ENCODE measurements at regions not wholly inside any gene's neighbourhood (a gene's known extent, or its start where the extent isn't known, plus 50 kb on each side); places are given as distances from the start of the nearest gene placed in this dataset.
"Not testable (repeated sequence)": the region's sequence is repeated elsewhere in the genome, so short reads cannot be mapped to it uniquely, and the experiment has no call there.

DNA sequence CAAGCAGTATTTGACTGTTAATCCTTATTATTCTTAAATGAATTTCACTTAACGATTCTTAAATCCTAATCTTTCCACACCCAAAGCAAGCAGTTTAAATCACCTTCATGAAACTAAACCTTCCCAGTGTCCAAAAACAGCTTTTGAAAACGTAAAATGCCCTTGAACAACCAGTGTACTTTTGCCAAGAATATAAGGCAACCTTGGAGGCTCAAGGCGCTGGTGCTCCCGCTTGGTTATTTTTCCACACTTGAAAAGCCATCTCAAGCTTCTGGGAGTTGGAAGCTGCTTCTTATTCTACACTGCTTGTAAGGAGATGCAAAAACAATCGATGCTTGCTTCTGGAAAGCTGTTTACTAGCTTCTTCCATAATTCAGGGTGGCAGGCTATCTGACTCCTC, 625.7 kb downstream of the HTR1B start:
- DNase-seq, result no peak

DNA sequence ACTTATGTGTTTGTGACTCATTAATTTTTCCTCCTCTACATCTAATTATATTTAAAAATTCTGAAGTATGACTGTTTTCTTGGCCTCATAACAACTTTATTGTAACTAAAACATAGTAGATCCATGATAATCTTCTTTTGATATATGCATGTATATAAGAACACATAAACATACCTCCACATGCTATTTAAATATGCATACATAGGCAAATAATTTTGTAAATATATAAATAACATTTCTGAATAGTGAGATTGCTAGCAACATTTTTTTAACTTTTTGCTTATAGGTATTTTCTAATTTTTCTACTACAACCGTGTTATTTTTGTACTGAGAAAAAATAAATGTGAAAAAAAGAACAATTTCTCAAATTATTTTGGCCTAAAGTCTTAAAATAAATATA, 627.6 kb downstream of the HTR1B start:
- no peak for DNase-seq

GRCh38 chr6:76835293-76835692, 628.0 kb downstream of the HTR1B start:
- no peak for DNase-seq

DNA sequence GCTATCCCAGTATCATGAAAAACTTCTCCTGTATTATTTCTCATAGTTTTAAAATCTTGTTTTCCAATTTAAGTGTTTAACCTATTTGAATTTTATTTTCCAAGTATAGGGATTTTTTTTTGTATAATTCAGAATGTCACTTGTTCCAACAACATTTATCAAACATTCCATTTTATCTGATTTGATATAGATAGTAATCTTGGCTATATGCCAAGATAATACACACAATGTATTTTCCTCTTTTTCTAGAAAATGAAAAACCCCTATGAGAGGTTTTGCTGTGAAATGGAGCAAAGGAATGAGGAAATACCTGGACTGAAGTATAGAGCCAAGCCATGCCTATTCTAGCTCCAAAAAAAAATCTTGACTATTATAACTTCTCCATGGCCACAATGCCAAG, 628.9 kb downstream of the HTR1B start:
- no peak for DNase-seq

- DNase-seq, result no peak
Observed at GRCh38 chr6:76831299-76831698, 632.0 kb downstream of the HTR1B start.

DNA sequence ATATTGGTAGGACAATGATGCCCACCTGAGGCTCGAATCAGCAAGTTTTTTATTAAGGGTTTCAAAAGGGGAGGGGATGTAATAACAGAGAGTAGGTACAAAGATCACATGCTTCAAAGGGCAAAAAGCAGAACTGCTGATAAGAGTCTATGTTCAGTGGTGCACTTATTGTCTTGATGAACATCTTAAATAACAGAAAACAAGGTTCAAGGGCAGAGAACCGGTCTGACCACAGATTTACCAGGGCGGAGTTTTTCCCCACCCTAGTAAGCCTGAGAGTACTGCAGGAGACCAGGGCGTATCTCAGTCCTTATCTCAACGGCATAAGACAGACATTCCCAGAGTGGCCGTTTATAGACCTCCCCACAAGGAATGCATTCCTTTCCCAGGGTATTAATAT, 639.7 kb downstream of the HTR1B start:
- not testable (repeated sequence) for DNase-seq

DNA sequence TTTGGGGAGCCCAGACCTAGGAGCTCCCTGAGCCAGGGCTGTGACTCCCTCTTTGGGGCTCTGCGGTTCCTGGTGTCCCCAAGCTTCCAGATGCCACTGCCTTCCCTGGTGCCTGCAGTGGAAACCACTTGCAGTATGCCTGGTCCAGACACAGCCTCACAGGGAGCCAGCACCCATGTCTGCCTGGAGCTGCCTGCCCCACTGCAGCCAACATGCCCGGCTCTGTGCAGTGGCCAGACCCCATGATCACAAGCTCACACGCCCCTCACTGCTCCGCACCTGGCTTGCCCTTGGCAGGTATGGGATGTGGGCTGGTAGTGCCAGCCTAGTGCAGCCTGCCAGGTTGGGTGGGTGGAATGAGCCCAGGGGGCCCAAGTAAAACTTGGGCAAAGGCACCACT, 644.8 kb downstream of the HTR1B start:
- DNase-seq, result no peak

DNA sequence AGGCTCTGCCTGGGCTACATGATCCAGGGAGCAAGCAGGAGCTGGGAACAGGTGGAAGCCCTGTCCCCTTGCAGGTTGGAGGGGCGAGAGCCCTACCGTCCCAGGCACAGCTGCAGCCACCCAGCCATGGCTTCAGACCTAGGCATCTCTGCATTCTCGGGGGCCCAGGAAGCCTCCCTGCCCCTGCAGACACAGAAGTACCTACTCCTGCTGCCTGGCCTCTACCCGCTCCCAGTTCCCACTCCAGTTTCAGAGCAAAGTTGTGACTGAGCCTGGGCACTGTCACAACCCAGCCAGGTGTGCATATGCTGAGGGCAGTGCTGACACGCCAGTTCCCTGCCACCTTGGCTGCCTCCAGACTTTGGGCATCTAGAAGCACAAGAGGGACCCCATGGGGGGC, 645.9 kb downstream of the HTR1B start:
- no peak for DNase-seq

GRCh38 chr6:76814496-76815458, 648.5 kb downstream of the HTR1B start:
- DNase-seq, result no peak

DNA sequence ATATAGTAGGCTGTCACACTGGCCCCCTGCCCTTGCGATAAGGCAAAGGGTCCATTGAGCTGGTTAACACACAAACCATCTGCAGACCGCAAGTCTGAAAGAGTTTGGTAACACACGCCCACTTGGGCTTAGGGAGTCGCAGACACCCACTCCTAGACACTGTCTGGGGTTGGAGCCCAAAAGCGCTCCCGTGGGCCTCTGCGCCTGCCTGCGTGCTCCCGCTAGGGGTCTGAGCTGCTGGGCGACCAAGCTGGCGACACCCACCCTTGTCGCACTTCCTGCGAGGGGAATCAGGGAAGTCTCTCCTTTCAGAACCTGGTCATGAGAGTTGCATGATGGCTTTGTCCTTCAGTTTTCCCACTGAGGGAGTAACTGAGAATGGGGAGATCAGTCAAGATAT, 653.0 kb downstream of the HTR1B start:
- DNase-seq, result no peak

DNA sequence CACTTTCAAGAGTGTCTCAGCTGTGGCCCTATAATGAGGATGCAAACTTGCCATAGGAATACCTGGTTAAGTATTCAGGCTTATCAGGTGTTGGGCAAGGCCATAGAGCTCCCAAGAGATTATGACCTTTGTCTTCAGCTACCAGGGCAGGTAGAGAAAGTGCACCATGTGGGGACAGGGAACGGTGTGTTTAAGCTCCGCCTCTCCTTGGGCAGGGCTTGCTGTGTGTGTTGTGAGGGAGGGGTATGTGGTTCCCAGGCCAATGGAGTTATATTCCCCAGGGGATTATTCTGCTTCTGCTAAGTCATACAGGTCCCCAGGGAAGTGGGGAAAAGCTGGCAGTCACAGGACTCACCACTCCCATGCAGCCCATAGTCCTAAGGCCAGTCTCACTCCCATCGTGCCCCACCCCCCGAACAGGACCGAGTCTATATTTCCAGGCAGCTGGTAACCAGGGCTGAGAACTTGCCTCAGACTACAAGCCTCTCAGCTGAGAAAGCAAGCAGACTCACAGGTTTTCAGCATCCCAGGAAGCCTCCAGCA, 660.2 kb downstream of the HTR1B start:
- DNase-seq, result no peak

GRCh38 chr6:76792394-76792793, 670.9 kb downstream of the HTR1B start:
- no peak for DNase-seq

DNA sequence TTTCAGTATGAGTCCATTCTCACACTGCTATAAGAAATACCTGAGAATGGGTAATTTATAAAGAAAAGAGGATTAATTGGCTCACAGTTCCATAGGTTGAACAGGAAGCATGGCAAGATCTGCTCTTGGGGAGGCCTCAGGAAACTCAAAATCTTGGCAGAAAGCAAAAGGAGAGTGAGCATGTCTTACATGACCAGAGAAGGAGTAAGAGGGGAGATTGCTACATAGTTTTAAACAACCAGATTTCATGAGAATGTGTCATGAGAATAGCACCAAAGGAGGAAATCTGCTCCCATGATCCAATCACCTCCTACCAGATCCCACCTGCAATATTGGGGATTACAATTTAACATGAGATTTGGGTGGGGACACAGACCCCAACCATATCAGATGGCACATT, 672.4 kb downstream of the HTR1B start:
- DNase-seq, result no peak

DNA sequence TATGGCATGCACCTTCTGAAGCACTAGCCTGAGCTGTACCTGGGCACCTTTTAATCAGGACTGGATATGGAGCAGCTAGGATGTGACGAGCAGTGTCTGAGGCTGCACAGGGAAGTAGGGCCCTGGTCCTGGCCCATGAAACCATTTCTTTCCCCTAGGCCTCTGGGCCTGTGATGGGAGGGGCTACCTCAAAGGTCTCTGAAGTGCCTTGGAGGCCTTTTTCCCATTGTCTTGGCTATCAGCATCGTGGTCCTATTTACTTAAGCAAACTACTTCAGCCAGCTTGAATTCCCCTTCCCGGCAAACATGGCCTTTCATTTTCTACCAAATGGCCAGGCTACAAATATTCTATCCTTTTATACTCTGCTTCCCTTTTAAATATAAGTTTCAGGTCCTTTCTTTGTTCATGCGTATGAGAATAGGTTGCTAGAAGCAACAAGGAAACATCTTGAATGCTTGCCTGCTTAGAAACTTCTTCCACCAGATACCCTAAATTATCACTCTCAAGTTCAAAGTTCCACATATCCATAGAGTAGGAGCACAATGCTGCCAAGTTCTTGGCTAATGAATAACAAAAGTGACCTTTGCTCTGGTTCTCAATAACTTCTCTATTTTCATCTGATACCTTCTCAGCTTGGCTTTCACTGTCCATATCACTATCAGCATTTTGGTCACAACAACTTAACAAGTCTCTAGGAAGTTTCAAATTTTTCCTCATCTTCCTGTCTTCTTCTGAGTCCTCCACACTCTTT, 673.1 kb downstream of the HTR1B start:
- no peak for DNase-seq

- no peak for DNase-seq
Observed at GRCh38 chr6:76789580-76789979, 673.7 kb downstream of the HTR1B start.

GRCh38 chr6:76788155-76788554, 675.1 kb downstream of the HTR1B start:
- no peak for DNase-seq

GRCh38 chr6:76779068-76779467, 684.2 kb downstream of the HTR1B start:
- no peak for DNase-seq

GRCh38 chr6:76776876-76777275, 686.4 kb downstream of the HTR1B start:
- no peak for DNase-seq

DNA sequence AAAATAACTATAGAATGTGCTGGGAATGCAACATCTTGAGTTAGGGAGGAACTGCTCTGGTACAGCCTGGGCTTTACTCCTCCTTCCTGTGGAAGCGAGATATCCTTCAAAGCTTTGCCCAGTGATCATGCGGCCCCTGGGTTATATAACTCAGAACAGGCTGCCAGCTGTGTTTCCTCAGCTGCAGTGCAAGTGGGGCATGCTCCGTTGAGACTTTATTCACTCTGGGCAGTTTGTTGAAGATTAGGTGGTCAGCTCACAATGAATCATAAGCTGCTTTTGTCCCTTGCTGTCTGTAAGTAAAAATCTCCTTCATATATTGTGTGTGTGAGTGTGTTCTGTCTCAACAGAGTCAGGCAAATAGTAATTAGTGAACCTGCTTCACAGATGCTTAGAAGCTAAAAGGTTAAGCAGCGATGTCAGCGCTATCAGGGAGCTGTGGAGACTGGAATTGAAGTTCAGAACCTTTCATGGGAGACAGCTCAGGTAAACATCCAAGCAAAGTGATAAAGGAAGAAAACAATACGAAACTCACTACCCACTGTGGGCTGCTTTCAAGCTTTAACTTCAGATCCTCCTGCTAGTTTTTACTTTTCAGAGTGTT, 688.4 kb downstream of the HTR1B start:
- DNase-seq, result no peak

GRCh38 chr6:76772951-76773350, 690.3 kb downstream of the HTR1B start:
- DNase-seq, result no peak

DNA sequence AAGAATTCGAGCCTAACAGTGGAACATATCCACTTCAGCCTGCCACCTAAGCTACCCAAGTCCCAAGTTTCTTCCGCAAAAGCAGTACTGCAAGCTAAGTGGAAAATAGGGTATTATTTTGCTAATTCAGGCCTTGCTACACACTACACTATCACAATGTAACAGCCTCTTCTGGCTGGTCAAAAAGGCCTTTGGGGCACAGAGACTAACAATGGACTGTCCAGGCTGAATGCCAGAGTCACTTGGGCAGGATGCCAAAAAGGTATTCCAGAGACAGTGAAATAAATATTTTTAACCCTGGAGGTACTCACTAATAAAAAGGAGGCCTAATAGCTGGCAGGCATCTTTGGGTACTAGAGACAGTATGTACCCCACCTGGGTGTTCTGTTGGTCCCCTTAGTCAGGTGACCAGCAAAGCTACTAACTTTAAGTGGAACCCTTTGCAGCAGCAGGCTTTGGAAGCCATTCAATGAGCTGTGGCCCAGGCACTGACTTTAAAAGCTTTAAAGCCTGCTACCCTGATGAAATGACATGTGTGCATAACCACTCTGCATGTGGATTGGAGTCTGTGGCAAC, 692.1 kb downstream of the HTR1B start:
- DNase-seq, result no peak

DNA sequence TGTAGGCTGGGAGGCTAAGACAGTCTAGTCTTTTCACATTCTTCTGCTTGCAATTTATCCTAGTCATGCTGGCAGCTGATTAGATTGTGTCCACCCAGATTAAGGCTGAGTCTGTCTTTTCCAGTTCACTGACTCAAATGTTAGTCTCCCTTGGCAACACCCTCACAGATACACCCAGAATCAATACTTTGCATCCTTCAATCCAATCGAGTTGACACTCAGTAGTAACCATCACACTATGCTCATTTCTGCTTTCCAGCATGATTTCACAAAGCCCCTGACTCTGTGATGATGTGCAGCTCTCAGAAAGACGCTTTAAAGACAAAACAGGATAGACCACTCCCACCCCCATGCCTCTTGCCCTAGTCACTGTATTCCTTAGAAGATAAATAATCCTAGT, 693.0 kb downstream of the HTR1B start:
- no peak for DNase-seq

DNA sequence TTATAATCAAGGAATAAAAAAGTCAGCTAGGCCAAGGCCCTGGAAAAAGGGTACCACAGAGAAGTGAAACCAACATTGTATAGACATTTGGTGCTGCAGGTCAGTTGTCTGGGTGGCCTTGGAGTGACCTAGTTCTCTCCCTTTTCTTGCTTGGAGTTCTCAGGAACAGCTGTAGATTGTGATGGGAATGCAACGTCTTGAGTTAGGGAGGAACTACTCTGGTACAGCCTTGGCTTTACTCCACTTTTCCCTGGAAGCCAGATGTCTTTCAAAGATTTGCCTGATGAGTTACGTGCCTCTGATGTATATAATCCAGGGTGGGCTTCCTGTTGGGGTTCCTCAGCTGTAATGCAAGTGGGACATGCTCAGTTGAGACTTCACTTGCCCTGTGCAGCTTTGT, 694.7 kb downstream of the HTR1B start:
- DNase-seq, result no peak

Data from NCI-H2171 (cell line).